GM18508 (cell line): ENCODE measurements at regions not wholly inside any gene's neighbourhood (a gene's known extent, or its start where the extent isn't known, plus 50 kb on each side); places are given as distances from the start of the nearest gene placed in this dataset.

Experiments
- ATAC-seq: cut with Tn5 transposase; IDR thresholded peaks from one replicate; pipeline ENCODE4 v1.9.1; 2021; ENCODE audit warnings: moderate number of reproducible peaks; ENCODE audit not compliant: insufficient read depth, unreplicated experiment

GRCh38 chr18:34083910-34084535, 140.7 kb downstream of the NOL4 start:
- no peak for ATAC-seq

DNA sequence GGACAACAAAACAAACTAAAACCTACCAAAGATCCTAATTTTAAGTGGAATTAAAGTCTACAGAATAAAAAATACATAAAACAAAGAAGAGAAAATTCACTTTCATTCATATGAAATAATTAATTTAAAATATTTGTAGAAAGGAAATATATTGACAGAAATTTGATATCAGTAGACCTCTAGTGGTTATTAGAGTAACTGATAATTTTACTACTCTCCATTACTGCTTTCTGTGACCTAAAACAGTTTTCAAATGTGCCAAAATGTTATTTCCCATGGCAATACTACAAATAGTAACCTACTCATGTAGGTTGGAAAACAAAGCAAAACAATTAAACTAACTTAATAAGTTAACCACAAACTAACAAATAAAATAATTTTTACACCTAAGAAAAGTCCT, 147.1 kb downstream of the NOL4 start:
- no peak for ATAC-seq

DNA sequence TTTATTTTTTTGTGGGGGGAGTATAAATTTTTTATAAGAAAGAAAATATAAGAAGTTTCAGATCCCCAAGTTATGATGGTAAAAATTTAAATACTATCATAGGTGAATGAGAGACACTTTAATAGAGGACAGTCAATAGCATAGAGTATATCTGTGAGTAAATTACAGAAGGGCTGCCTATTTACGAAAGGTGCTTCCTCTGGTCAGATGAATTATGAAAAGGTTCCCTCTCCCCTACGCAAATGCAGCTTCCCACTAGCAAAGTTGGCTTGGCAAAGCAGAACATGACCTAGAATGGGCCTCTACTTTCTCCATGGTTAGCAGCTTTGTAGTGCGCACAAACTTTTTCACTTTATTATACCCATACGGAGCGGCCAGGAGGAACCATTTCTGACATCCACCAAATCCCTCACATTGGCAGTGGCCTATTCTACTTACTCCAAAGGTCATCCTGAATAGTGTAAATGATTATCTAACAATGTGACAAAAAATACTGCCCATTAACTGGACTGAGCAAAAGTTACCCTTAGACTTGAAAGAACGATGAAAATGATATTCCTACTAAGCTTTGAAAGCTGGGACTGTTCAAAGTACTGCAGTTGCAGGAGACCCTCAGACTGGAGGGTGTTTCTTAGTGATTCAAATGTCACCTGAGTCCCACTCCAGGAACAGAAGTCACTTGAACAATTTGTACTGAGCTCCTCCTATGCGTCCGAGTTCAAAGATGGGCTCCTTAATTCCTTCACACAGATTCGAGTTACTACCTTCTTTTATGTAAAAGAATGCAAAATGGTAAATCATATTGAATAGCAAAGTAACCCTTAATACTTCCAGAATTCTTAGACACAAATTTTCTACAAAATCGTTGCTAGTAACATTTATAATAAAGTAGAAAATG, 148.5 kb downstream of the NOL4 start:
- ATAC-seq, result no peak

- ATAC-seq, result no peak
These were observed 163.5 kb downstream of the NOL4 start for GRCh38 chr18:34061226-34061625.

- ATAC-seq, result no peak
These were observed 169.5 kb downstream of the NOL4 start for GRCh38 chr18:34055227-34055626.

GRCh38 chr18:34050661-34051060, 174.1 kb downstream of the NOL4 start:
- no peak for ATAC-seq

GRCh38 chr18:34049511-34049910, 175.2 kb downstream of the NOL4 start:
- no peak for ATAC-seq

GRCh38 chr18:34048423-34048822, 176.3 kb downstream of the NOL4 start:
- no peak for ATAC-seq

DNA sequence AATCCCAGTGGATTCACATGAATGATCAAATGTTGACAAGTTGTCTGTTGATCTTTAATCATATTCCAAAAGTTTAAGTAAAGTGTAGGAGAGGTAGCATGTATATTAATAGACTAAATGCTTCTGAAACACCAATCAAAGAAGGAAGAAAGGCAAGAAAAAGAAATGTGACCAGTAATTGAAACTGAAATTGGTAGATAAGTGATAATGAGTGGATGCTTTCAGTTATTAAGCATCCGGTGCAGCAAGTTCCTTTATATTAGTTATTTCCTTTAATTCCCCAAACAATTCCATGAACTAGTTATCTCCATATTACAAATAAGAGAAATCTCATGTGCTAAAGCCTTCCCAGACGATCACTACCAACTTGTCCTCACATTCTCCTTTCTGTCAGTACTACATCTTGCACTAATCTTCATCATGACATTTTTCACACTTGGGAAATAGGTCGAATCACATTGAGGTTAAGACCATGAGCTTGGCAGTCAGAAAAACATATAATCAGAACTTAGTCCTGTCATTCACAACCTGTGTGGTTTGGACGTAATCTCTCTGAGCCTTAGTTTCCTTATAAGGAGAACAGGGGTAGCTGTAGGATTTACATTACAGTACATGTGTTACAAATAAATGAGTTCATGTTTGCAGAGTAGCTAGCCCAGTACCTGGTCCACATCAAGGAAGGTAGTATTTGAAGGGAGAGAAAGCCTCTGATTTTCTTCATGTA, 182.1 kb downstream of the NOL4 start:
- ATAC-seq, result no peak

DNA sequence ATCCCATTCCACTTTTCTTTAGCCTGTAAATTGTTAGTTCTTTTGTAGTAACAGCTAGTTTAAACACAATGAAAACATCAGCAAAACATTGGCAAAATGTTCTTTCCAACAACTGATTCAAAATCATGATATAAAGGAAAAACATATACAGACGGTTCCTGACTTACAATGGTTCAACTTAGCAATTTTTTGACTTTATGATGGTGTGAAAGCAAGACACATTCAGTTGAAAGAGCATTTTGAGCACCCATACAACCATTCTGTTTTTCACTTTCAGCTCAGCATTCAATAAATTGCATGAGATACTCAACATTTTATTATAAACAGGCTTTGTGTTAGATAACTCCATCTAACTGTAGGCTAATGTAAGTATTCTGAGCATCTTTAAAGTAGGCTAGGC, 185.1 kb downstream of the NOL4 start:
- no peak for ATAC-seq

DNA sequence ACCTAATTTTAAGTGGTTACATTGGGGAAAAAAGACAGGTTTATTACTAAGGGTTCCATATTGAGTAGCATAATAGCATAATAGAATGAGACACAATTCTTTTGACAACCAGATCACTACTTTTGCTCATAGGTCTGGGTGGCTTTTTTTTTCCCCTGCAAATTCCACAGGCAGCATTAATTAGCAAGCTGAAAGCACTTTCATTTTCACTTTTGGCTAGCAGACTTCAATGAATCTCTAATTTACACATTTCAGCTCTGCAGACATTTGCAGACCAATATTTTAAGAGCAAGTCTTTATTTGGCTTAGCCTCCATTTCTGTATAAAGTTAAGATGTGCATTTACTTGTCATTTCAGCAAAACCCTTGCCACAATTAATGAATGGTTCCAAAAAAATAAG, 185.5 kb downstream of the NOL4 start:
- no peak for ATAC-seq

- no peak for ATAC-seq
These were observed 186.6 kb downstream of the NOL4 start for GRCh38 chr18:34038086-34038485.

DNA sequence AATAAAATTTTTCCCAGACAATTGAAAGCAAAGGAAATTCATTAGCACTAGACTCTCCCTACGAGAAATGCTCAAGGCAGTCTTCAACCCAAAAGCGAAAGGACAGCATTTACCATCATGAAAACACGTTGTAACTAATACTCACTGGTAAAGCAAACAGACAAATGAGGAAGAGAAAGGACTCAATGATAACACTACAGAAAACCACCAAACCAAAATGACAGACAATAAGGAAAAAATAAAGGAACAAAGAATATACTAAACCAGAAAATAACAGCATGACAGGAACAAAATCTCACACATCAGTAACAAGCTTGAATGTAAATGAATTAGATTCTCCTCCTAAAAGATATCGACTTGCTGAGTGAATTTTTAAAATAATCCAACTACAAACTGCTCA, 190.7 kb downstream of the NOL4 start:
- ATAC-seq, result no peak

DNA sequence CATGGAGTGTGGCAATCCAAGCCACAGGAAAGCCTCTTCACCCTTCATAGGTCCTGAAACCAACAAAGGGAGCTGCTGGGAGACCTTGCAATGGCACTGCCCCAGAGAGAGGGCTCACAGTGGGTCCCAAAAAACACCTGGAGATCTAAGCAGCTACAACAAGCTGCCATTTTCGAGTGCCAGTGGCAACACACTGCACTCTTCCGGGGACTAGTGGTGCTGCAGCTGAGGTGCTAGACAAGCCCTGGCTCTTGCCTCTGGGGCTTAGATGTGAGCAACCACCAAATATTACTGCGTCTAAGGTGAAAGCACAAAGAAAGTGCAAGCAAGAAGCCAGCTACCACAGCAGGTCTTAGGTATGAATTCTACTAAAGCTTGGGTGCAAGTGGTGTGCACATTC, 192.9 kb downstream of the NOL4 start:
- no peak for ATAC-seq

DNA sequence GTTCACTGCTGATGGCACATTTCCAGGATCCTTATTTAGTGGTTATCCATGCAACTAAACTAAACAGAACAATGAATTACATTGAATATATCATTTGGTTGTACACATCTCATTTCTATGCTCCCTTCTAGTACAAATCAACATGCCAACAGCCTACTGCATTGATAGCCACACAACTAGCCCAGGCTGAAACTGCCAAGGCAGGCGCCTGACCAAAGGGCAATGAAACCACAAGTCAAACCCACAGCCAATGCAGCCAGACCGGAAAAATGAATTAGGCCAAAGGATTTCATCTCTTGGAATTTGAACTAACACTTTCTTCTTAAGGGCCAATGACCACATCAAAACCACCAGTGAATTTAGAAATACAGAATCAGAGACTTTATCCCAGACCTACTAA, 196.4 kb downstream of the NOL4 start:
- ATAC-seq, result no peak

GRCh38 chr18:34025191-34025801, 199.4 kb downstream of the NOL4 start:
- ATAC-seq, result no peak

- ATAC-seq, result no peak
These were observed 201.2 kb downstream of the NOL4 start for GRCh38 chr18:34023471-34023870.

- ATAC-seq, result no peak
These were observed 206.4 kb downstream of the NOL4 start for GRCh38 chr18:34018336-34018735.

GRCh38 chr18:34003687-34004086, 221.0 kb downstream of the NOL4 start:
- ATAC-seq, result no peak

DNA sequence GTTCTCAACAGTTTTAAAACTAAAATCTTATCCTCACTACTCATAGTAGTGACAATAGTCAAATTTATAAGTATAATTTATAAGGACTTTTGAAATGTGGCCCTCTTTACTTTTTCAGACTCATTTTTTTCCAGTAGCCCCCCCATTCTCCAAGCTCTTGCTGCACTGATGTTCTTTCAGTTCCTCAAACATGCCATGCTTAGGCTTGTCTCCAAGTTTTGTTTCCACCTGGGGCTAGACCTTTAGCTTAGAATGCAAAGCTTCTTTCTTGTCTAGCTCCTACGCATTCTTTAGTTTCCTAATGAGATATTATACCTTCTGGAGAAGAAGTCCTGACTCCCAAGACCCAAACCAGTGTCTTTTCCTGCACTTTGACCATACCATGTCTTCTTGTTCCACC, 222.6 kb downstream of the NOL4 start:
- no peak for ATAC-seq

GRCh38 chr18:34001376-34001775, 223.3 kb downstream of the NOL4 start:
- no peak for ATAC-seq
